H1 (cell line): ENCODE measurements at regions not wholly inside any gene's neighbourhood (a gene's known extent, or its start where the extent isn't known, plus 50 kb on each side); places are given as distances from the start of the nearest gene placed in this dataset.

Source experiments
- CTCF ChIA-PET: fragments of 300-600 bp; sonication (Branson Sonifier 250); formaldehyde crosslinking; loops from one replicate; lab custom pipeline; 2021; ENCODE audit not compliant: partially characterized antibody; lab: Charles Lee
- POLR2A ChIA-PET: fragments of 300-600 bp; sonication (Branson Sonifier 250); formaldehyde crosslinking; loops from one replicate; lab custom pipeline; 2021; ENCODE audit warnings: inconsistent platforms; ENCODE audit not compliant: partially characterized antibody; lab: Charles Lee
- DNase-seq, 2 experiments: peaks; one replicate each; pipeline versions ENCODE4 v3.0.0 to v3.0.0-alpha.2; 2010 to 2022; ENCODE audit warnings: low spot score in 2 of 2, low read depth in 1 of 2, mixed read lengths in 1 of 2
- FAIRE-seq: peaks from 2 replicates; lab custom pipeline; 2011; peaks lifted over from hg19 to GRCh38; lab: Jason Lieb, UNC
- H2AFZ ChIP-seq: 2 replicates; pipeline ENCODE4 v1.8.1; 2012; ENCODE audit warnings: low read length, inconsistent platforms
- H2AK5ac ChIP-seq: 2 replicates; pipeline ENCODE4 v1.6.1; 2013; ENCODE audit warnings: low read depth, low read length
- H2BK120ac ChIP-seq: replicated peaks from 2 replicates; pipeline ENCODE3; 2013; ENCODE audit warnings: low read depth, low read length, inconsistent platforms
- H2BK12ac ChIP-seq: 2 replicates; pipeline ENCODE4 v1.6.1; 2013; ENCODE audit warnings: low read depth, low read length
- H2BK15ac ChIP-seq: 2 replicates; pipeline ENCODE4 v1.6.1; 2013; ENCODE audit warnings: low read length
- H2BK20ac ChIP-seq: 2 replicates; pipeline ENCODE4 v1.6.1; 2013; ENCODE audit warnings: low read length
- H2BK5ac ChIP-seq: 2 replicates; pipeline ENCODE4 v1.6.1; 2013; ENCODE audit warnings: low read depth, low read length
- H3K14ac ChIP-seq: 2 replicates; pipeline ENCODE4 v1.6.1; 2013; ENCODE audit warnings: inconsistent platforms; ENCODE audit not compliant: insufficient read length
- H3K18ac ChIP-seq: 2 replicates; pipeline ENCODE4 v1.6.1; 2013; ENCODE audit warnings: low read length; ENCODE audit errors: extremely low read depth
- H3K23ac ChIP-seq: 2 replicates; pipeline ENCODE4 v1.6.1; 2013; ENCODE audit warnings: inconsistent platforms; ENCODE audit not compliant: insufficient read length
- H3K23me2 ChIP-seq: 2 replicates; pipeline ENCODE4 v1.6.1; 2013; ENCODE audit warnings: low read depth, low read length
- H3K27ac ChIP-seq: 2 replicates; pipeline ENCODE4 v1.6.1; 2011; ENCODE audit warnings: low read depth, low read length, inconsistent platforms
- H3K27me3 ChIP-seq, 4 experiments: replicated peaks in 1 of 4; 1 replicate in 1 of 4; 2 replicates in 3 of 4; pipeline versions ENCODE4 v1.6.1 to v1.8.1; 2011 to 2013; ENCODE audit warnings: low read length in 3 of 4, mild to moderate bottlenecking in 3 of 4, inconsistent platforms in 2 of 4, mixed read lengths in 2 of 4, moderate library complexity in 1 of 4; ENCODE audit not compliant: control insufficient read depth in 3 of 4, insufficient read depth in 3 of 4; ENCODE audit errors: extremely low read depth in 1 of 4
- H3K36me3 ChIP-seq, 4 experiments: 2 replicates each; pipeline versions ENCODE4 v1.6.1 to v1.8.1; 2011 to 2013; ENCODE audit warnings: mild to moderate bottlenecking in 4 of 4, low read length in 3 of 4, moderate library complexity in 2 of 4, control low read depth in 1 of 4, inconsistent platforms in 1 of 4; ENCODE audit not compliant: insufficient read depth in 4 of 4, control insufficient read depth in 2 of 4
- H3K4ac ChIP-seq: replicated peaks from 2 replicates; pipeline ENCODE3; 2013; ENCODE audit warnings: low read length, low read depth, mixed read lengths, inconsistent platforms; ENCODE audit not compliant: insufficient read length
- H3K4me1 ChIP-seq, 4 experiments: replicated peaks in 1 of 4; 1 replicate in 1 of 4; 2 replicates in 3 of 4; pipeline versions ENCODE4 v1.6.1 to v1.8.1; 2011 to 2013; ENCODE audit warnings: low read length in 3 of 4, inconsistent platforms in 2 of 4, mixed read lengths in 1 of 4; ENCODE audit not compliant: insufficient read depth in 4 of 4, control insufficient read depth in 3 of 4
- H3K4me2 ChIP-seq, 2 experiments: 2 replicates each; pipeline versions ENCODE4 v1.6.1 to v1.8.1; 2011 to 2013; ENCODE audit warnings: low read depth in 2 of 2, low read length in 2 of 2, control low read depth in 1 of 2, inconsistent platforms in 1 of 2, mild to moderate bottlenecking in 1 of 2; ENCODE audit not compliant: insufficient read depth in 1 of 2
- H3K4me3 ChIP-seq, 4 experiments: fragments of 200-600, 300-600 bp in 1 of 4; sonication (generic), shearing (Covaris generic), sonication (Bioruptor Twin) in 1 of 4; 2 replicates each; pipeline versions ENCODE4 v1.5.1 to v1.8.1; 2011 to 2016; ENCODE audit warnings: low read length in 4 of 4, low read depth in 3 of 4, control low read depth in 2 of 4, inconsistent platforms in 2 of 4, mild to moderate bottlenecking in 2 of 4, mixed read lengths in 1 of 4, moderate library complexity in 1 of 4; ENCODE audit not compliant: insufficient read depth in 2 of 4; ENCODE audit errors: extremely low read depth in 1 of 4
- H3K56ac ChIP-seq: replicated peaks from 2 replicates; pipeline ENCODE3; 2013; ENCODE audit warnings: low read depth, mild to moderate bottlenecking, mixed read lengths, low read length, inconsistent platforms; ENCODE audit not compliant: insufficient read length
- H3K79me1 ChIP-seq: 2 replicates; pipeline ENCODE4 v1.6.1; 2013; ENCODE audit warnings: low read depth, low read length, control low read depth
- H3K79me2 ChIP-seq, 2 experiments: 2 replicates each; pipeline versions ENCODE4 v1.6.1 to v1.8.1; 2012 to 2013; ENCODE audit warnings: low read length in 2 of 2, mild to moderate bottlenecking in 2 of 2, inconsistent platforms in 1 of 2; ENCODE audit not compliant: insufficient read depth in 2 of 2, control insufficient read depth in 1 of 2
- H3K9ac ChIP-seq, 4 experiments: replicated peaks in 1 of 4; 1 replicate in 1 of 4; 2 replicates in 3 of 4; pipeline versions ENCODE4 v1.6.1 to v1.8.1; 2011 to 2013; ENCODE audit warnings: low read depth in 3 of 4, low read length in 3 of 4, control low read depth in 2 of 4, mild to moderate bottlenecking in 2 of 4, moderate library complexity in 2 of 4, inconsistent platforms in 1 of 4; ENCODE audit errors: extremely low read depth in 1 of 4
- H3K9me3 ChIP-seq, 2 experiments: 2 replicates each; pipeline versions ENCODE4 v1.6.1 to v1.8.1; 2012 to 2013; ENCODE audit warnings: mild to moderate bottlenecking in 2 of 2, moderate library complexity in 2 of 2, control low read depth in 1 of 2, inconsistent platforms in 1 of 2, low read depth in 1 of 2, low read length in 1 of 2, mixed read lengths in 1 of 2; ENCODE audit not compliant: insufficient read depth in 2 of 2
- H4K20me1 ChIP-seq, 2 experiments: replicated peaks in 1 of 2; 2 replicates each; pipeline versions ENCODE3 to v1.8.1; 2011 to 2013; ENCODE audit warnings: inconsistent platforms in 2 of 2, low read length in 2 of 2, mild to moderate bottlenecking in 1 of 2; ENCODE audit not compliant: insufficient read depth in 2 of 2, control insufficient read depth in 1 of 2
- H4K5ac ChIP-seq: 2 replicates; pipeline ENCODE4 v1.6.1; 2013; ENCODE audit warnings: low read length, low read depth, mixed read lengths, inconsistent platforms; ENCODE audit not compliant: insufficient read length
- H4K8ac ChIP-seq: 2 replicates; pipeline ENCODE4 v1.8.0; 2013; ENCODE audit warnings: mild to moderate bottlenecking, moderate library complexity, low read length, inconsistent platforms; ENCODE audit not compliant: insufficient read depth; ENCODE audit errors: extremely low read depth
- H4K91ac ChIP-seq: replicated peaks from 2 replicates; pipeline ENCODE3; 2013; ENCODE audit warnings: low read length, mixed read lengths, inconsistent platforms; ENCODE audit not compliant: insufficient read length
- WGBS, 2 experiments: shearing (Covaris generic) in 1 of 2; methylation state at CpG; one replicate each; pipeline versions ENCODE4 v1.1.6 to v1.1.7; 2013 to 2015; ENCODE audit warnings: low lambda C conversion rate in 2 of 2, mixed read lengths in 2 of 2, inconsistent platforms in 1 of 2, low coverage in 1 of 2, missing lambda C conversion rate in 1 of 2; ENCODE audit not compliant: insufficient replicate concordance in 2 of 2, insufficient coverage in 1 of 2, insufficient read length in 1 of 2; ENCODE audit errors: extremely low coverage in 1 of 2, missing lambda C conversion rate in 1 of 2; 5-methylcytosine and 5-hydroxymethylcytosine counted together
- TF ChIP-seq, protein P1 (sequence below), 3 experiments: IDR thresholded peaks; 1 replicate in 2 of 3; 2 replicates in 1 of 3; pipeline versions ENCODE4 v1.5.1 to v1.6.1; 2011; ENCODE audit warnings: low read length in 3 of 3, mild to moderate bottlenecking in 3 of 3, inconsistent platforms in 2 of 3, low read depth in 1 of 3, moderate library complexity in 1 of 3; ENCODE audit not compliant: insufficient read depth in 1 of 3; ENCODE audit errors: control extremely low read depth in 1 of 3

- Histone ChIP-seq H3K4me3 (no peak overlapping the region), H2AK5ac (no peak overlapping the region), H3K4ac (no peak overlapping the region), H2AFZ (no peak overlapping the region), H4K20me1 (no peaks in the 10 kb centered on the region), H3K79me1 (no peaks in the 10 kb centered on the region), H3K36me3 (no peaks in the 10 kb centered on the region), H3K4me1 (peaks cover 0 to 10% (median 5%) of the 10 kb centered on the region in 4 experiments; a peak in 5 of 7 replicates), H2BK5ac (no peak overlapping the region), H3K9me3 (no peaks in the 10 kb centered on the region), H3K56ac (no peak overlapping the region), H3K79me2 (no peaks in the 10 kb centered on the region), H2BK20ac (no peak overlapping the region), H2BK12ac (no peak overlapping the region), H3K27me3 (no peaks in the 10 kb centered on the region; a peak in 1 of 7 replicates), H3K4me2 (no peak overlapping the region), H3K14ac (no peak overlapping the region), H3K23me2 (no peaks in the 10 kb centered on the region), H3K18ac (no peak overlapping the region), H3K23ac (no peak overlapping the region), H3K27ac (no peak overlapping the region), H2BK15ac (no peak overlapping the region), H4K8ac (no peak overlapping the region), H4K91ac (no peak overlapping the region), H2BK120ac (no peak overlapping the region), H4K5ac (no peak overlapping the region), H3K9ac (no peak overlapping the region)
- FAIRE-seq (no peak), DNase-seq (no peak)
- WGBS, 2 experiments = 95% methylated on average over 2 of the region's 2 CpGs; no CpG with 5 or more reads in 1 of the 2 experiments
- POLR2A ChIA-PET = no interaction called here
- CTCF ChIA-PET = interaction anchor here (1.1 to 1.6 kb wide), 3 partner anchors 32 to 284 kb away, joined by 3 to 4 read pairs (median 3); no protein-coding TSS in a partner anchor
- TF ChIP-seq, protein P1, sequence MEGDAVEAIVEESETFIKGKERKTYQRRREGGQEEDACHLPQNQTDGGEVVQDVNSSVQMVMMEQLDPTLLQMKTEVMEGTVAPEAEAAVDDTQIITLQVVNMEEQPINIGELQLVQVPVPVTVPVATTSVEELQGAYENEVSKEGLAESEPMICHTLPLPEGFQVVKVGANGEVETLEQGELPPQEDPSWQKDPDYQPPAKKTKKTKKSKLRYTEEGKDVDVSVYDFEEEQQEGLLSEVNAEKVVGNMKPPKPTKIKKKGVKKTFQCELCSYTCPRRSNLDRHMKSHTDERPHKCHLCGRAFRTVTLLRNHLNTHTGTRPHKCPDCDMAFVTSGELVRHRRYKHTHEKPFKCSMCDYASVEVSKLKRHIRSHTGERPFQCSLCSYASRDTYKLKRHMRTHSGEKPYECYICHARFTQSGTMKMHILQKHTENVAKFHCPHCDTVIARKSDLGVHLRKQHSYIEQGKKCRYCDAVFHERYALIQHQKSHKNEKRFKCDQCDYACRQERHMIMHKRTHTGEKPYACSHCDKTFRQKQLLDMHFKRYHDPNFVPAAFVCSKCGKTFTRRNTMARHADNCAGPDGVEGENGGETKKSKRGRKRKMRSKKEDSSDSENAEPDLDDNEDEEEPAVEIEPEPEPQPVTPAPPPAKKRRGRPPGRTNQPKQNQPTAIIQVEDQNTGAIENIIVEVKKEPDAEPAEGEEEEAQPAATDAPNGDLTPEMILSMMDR (IDR thresholded peaks at IDR 0.05; ENCODE audit: control extremely low read depth in 1 of 3, insufficient read depth in 1 of 3, low read depth in 1 of 3, low read length in 3 of 3) = no peak
Measured at GRCh38 chr10:71001470-71001869, 113.1 kb upstream of the PCBD1 start.
